ENCODE measurements at regions not wholly inside any gene's neighbourhood (a gene's known extent, or its start where the extent isn't known, plus 50 kb on each side); places are given as distances from the start of the nearest gene placed in this dataset.

DNA sequence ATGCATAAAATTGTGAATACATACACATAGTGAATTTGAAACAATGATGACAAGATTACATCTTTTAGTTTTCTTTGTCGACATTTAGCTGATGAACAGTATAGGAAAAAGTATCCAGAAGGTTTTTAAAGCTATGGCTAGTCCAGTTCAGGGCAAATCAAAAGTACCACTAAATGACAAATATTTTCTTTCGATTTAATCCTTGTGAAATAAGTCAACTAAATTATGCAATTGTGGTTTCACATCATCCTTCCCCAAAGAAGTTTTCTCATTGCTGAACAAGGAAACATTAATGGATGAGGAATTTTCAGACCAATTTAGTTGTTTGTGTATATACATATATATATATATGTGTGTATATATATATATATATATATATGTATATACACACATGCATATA, 774.0 kb downstream of the DNAJB9 start:
- TF ChIP-seq, protein P1, sequence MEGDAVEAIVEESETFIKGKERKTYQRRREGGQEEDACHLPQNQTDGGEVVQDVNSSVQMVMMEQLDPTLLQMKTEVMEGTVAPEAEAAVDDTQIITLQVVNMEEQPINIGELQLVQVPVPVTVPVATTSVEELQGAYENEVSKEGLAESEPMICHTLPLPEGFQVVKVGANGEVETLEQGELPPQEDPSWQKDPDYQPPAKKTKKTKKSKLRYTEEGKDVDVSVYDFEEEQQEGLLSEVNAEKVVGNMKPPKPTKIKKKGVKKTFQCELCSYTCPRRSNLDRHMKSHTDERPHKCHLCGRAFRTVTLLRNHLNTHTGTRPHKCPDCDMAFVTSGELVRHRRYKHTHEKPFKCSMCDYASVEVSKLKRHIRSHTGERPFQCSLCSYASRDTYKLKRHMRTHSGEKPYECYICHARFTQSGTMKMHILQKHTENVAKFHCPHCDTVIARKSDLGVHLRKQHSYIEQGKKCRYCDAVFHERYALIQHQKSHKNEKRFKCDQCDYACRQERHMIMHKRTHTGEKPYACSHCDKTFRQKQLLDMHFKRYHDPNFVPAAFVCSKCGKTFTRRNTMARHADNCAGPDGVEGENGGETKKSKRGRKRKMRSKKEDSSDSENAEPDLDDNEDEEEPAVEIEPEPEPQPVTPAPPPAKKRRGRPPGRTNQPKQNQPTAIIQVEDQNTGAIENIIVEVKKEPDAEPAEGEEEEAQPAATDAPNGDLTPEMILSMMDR (IDR thresholded peaks at IDR 0.05) = no peak
- no peak for TF ChIP-seq POLR2A (IDR thresholded peaks at IDR 0.05)

Measured in lower leg skin (tissue), 3 donors.